Embryonic facial prominence (tissue), 1 donor: ENCODE measurements at regions not wholly inside any gene's neighbourhood (a gene's known extent, or its start where the extent isn't known, plus 50 kb on each side); places are given as distances from the start of the nearest gene placed in this dataset.

Experiments
- DNase-seq: peaks from one replicate; pipeline ENCODE4 v3.0.0-alpha.2; 2016; ENCODE audit errors: extremely low spot score

DNA sequence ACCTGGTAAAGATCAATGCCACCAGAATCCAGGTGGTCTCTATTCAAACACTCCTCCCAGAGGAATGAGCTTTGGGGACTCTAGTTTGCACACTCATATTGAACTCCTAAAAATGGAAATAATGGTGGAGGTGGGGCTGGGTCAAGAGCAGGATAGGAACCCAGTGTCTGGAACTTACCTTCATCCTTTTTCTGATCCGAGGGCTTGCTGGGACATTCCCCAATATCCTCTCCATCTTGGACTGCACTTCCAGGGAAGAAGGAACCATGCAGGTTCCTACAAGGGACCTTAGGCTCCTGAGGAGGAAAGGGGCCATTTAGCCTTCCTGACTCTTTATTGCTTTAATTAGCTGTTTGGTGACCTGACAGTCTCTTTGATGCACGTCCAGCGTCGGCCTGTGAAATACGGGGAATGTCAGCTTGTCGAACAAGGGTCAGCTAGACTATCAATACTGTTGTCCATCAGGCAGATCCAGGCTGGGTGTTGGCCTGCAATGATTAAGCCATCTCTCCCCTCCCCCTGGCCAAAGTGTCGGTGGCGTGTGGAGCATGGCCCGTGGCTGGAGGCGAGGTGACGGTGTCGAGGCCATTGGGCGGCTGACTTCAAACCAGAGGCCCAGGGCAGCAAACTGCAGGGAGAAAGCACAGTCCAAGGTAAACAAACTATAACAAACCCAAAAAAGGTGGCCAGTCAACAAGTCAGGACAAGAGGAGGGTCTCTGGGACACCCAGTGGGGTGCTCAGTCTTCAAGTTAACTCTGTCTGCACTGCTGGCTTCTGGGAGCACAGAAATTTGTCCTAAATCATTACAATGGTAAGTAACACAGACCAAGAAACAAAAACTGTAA is 405.2 kb upstream of the TBX3 start:
- no peak for DNase-seq

DNA sequence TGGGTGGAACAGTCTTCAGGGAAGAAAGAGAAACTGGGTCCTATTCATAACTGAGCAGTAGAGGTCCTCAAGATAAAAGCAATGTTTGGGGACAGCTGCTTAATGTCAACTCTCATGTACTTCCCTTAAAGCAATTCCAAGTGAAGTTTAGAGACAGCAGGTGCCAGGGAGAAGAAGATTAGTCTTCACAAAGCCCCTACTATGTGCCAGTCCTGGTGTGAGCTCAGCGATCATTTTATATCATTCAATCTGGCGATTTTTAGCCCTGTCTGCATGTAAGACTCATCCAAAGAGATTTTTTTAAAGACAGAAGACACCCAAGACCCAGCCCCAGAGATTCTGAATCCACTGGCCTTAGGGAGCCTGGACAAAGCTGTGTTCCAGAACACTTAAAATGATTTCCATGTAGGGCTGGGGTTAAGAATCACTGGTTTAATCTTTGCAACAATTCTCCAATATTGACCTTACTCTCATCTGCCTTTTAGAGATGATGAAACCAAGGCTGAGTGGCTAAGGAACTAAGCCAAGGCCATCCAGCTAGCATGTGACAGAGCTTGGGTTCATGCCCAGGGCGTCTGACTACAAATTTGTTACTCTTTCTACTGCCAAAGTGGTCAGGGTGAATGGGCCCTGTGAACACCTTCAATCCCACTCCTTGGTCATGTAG is 404.5 kb upstream of the TBX3 start:
- DNase-seq: no peak

DNA sequence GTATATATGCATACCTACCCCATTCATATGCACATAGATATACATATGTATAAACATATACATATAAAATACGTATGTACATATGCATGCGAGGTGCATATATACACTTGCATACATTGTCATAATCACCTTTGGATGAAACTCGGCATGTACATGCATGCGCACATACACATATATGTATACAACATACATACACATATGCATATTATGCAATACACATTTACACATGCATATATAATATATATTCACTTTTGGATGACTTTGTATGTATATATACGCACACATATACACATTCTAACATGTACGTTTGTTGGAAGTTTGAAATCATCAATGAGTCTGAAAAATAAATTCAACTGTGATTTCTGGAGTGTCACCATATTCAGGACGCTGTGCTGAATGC is 401.6 kb upstream of the TBX3 start:
- no peak for DNase-seq

DNA sequence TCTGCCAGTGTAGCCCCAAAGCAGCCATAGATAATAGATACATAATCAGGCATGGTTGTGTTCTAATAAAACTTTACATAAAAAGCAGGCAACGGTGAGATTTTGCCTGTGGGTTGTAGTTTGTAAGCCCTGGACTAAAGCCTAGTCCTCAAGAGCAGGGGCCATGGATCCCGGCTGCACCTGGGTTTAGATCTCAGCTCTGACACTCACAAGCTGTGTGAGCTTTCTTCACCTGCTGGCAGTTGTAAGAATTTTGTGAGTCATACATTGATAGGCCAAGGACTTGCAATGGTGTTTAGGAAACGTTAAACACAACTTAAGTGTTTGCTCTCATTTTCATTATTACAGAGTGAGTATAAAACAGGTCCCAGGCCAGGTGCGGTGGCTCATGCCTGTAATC is 395.8 kb upstream of the TBX3 start:
- no peak for DNase-seq

DNA sequence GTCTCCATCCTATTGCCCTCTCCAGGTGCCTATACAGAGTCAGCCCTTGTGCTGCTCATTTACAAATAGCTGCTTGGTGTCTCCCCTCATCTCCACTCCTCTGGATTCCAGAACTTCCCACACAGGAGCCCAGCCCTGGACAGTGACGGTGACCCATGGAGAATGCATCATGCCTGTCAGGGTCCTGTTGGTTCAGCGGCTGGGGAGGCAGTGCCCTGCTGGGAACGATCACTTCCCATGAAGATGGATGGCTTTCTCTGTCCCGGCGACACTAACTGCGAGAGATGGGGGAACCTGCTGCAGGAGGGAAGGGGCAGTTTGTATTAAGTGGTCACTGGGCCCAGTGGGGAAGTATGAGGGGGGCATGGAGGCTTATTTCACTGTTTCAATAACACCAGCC is 395.0 kb upstream of the TBX3 start:
- DNase-seq: no peak

DNA sequence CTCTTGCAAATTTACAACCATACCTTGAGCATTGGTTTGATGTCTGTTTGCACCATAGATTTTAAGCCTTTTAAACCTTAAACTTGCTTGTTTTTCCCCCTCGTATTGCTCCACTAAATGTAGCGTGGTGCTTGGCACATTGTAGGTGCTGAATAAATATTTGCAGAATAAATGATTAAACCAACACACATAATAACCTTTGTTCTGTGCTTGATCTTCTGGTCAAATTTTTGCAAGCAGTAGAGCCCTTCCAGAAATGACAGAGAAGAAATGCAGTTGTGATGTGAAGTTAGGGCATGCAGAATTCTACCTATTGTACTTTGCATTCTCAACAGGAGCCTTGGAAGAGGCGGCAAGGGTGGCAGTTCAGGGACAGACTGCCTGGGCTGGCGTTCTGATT is 394.4 kb upstream of the TBX3 start:
- DNase-seq: no peak

DNA sequence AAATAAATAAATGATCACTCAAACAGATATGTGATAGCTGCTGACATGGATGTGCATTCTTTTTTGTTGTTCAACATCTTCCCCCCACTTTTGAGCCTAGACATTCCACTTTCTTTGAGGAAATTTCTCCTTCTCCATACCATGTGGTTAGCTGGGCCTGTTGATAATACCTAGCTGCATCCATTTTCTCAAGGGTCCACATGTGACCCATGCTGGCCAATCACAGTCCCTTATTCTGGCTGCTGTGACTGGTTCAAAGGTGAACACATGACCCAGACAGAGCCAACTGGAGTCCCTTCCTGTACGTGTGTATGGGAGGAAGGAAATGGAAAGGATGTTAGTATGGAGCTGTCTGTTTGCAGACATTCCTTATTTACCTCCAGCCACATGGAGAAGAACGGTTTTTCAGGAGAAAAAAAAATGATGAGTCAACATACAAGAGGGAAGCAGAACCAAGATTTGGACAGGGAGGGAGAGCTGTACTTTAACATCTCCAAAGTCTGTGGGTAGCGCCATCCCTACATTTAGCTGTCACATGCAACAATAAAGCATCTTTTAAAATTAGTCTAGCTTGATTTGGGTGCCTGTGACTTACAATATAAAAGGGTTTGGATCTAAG is 391.7 kb upstream of the TBX3 start:
- DNase-seq: no peak

DNA sequence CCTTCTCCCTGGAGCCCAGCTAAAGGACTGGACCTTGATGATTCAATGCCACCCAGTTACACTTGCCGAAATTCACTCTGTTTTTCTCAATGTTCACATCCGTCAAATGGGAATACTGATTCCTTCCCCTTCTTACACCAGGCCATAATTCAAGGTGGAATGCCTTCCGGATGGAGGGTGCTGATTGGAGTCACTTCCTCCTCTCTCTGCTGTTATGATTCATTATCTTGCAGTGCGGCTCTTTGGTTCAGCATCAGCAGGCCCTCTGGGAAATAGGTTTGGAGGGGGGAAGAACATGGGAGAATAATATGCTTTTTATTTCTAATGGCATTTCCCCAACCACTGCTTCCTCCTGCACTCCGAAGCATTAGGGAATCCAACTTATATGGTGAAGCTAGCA is 390.6 kb upstream of the TBX3 start:
- no peak for DNase-seq

DNA sequence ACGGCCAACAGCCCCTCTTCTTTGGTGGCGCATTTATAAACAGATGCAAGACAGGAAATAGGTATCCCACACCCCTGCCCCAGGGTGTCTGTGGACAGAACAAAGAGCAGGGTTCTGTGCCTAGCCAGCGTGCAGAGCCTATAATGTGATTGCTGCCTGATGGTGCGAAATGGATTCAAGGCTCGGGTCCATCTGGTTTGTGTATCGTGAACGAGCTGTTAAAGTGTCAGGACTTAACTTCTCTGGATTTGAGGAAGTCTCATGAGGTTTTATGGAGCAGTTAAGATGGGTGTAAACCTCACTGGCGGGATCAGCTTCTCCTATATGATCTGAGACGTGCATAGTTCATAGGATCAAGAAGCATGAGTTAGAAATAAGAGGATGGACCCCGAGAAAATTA is 388.7 kb upstream of the TBX3 start:
- no peak for DNase-seq

DNA sequence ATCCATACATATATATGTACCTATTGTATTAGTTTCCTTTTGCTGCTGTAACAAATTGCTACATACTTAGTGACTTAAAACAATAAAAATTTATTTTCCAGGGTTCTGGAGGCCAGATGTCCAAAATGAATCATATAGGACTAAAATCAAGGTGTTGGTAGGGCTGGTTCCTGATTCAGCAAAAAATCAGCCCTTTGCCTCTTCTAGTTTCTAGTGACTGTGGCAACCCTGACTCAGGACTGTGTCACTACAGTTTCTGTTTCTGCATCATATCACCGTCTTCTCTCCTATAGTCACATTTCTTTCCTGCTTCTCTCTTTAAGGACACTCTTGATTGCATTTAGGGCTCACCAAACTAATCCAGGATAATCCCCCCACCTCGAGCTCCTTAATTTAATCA is 386.3 kb upstream of the TBX3 start:
- DNase-seq: no peak

DNA sequence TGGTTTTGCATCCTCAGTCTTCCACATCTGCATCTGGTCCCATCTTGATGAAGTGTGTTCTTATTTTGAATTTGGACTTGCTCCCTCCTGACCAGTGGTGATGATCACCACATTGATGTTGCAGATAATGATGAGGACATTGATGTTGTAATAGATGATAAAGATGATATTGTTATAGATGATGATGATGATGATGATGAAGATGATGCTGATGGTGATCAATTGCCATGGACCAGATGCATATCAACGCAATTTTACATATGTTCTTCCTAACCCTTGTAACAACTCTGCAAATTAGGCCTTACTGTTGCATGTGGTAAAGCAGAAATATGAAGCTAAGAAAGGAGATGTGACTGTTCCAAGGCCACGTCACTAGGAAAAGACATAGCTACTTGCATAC is 380.3 kb upstream of the TBX3 start:
- DNase-seq: no peak

DNA sequence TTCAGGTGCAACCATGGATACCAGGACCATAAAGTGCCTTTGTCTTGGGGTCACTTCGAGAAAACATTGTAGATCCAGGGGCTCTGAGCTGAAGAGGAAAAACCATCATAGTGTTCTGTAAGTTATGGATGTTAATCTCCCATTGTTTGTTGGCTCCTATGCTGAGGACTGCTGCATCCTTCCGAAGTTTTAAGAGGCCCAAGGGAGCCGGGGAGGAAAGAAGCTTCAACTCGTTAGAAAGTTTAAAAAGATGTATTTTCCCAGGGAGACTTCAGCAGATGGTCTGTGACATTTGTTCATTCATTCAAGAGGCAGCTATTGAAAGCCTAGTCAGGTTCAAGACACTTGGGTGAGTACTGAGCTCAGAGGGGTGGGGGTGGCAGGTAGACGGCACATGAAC is 378.8 kb upstream of the TBX3 start:
- no peak for DNase-seq

DNA sequence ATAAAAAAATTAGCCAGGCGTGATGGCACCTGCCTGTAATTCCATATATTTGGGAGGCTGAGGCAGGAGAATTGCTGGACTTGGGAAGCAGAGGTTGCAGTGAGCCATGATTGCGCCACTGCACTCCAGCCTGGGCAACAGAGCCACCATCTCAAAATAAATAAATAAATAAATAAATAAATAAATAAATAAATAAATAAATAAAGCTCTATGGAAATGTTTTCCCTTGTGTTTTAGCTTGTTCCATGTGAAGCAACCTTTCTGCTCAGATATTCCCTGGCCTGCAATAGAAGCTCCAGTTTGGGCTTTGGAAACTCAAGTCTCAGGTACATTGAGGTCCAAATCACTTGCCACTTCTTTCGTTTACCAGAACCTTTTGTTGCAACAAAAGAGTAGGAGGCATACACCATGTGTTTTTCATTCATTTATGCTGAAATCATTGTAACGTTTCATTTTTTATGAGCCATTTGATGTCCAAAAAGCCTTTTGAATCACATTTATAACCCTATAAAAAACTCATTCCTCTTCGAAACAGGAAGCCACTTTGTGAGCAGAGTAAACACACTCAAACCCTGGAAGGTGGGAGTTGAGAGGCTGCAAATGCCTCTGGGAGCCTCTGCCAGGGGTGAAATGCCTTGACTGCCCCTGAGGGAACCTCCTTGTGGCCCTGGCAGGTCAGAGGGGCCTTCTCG is 376.6 kb upstream of the TBX3 start:
- no peak for DNase-seq

DNA sequence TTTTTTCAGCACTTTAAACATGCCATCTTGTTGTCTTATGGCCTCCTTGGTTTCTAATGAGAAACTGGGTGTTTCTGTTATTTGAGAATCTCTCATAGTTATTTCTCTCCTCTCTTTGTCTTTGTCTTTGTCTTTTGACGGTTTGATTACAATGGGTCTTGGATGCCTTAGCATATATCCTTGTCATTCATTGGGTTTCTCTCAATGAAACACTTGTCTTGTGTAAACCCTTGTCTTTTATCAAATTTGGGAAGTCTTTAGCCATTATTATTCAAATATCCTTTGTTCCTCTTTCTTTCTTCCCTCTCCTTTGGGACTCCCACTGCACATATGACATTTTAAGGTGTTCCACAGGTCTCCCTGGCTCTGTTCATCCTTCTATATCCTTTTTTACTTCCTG is 373.5 kb upstream of the TBX3 start:
- DNase-seq: no peak

DNA sequence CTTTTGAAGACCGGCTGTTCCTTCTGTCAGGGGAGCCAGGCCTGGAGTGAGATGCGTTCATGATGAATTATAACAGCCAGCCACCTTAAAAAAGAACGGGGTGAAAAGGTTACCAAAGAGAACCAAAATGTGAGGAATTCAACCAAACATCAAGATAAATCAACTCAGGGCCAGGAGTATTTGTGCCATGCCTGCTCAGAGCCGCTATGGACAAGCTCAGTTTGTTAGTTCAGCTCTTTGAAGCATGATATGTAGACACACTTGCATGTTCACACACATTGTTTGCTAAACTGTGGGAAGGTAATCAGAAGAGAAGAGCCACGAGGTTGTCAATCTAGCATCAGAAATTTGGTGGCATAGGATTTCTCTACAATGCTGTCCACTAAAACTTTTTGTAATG is 367.4 kb upstream of the TBX3 start:
- no peak for DNase-seq

DNA sequence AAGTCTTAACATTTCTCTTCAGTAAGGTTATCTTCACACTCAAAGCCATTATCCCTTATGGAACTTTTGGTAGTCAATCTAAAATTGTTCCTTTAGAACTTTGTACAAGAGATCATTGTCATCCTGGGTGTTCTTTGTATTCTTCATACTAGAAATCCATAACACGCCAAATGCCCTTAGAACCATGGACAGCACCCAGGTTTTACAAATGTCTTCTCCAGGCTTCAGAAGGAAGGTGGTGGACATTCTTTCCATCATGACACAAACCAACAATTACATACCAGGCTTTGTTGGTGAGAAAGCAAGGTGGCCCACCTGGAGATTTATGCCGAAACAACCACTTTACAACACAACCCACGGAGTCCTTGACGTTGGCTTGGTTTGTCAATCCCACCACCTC is 365.6 kb upstream of the TBX3 start:
- DNase-seq: no peak

DNA sequence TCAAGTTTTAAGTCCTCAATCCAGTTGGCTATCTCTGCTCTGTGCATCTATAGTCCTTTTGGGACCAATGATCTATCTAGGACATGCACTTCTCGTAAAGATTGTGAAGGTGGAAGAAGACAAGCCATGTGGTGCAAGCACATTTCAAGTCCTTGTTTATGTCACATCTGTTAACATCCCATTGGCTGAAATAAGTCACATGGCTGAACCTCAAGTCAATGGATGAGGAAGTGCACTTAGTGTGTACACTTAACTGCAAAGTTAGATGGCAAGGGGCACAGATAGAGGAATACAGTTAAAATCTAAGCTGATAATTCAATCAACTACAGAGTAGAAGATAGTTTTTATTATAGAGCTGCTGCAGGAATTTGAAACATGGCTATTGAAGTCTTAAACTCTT is 362.8 kb upstream of the TBX3 start:
- DNase-seq: no peak

DNA sequence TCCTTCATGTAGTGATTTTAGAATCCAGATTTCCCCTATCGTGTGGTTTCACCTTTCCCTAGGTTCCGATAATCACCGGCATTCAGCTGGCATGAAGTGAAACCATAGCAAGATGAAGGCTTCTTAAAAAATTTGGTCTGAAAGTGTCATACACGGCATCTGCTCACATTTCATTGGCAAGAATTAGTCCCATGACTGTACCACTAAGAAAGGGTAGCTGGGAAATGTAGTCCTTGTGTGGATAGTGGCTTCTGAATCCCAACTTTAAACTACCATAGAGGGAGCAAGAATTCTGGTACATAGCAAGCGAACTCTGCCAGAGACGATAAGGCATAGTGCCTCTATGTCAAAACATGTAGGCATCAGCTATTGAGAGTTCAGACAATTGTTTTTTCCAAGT is 360.1 kb upstream of the TBX3 start:
- no peak for DNase-seq

DNA sequence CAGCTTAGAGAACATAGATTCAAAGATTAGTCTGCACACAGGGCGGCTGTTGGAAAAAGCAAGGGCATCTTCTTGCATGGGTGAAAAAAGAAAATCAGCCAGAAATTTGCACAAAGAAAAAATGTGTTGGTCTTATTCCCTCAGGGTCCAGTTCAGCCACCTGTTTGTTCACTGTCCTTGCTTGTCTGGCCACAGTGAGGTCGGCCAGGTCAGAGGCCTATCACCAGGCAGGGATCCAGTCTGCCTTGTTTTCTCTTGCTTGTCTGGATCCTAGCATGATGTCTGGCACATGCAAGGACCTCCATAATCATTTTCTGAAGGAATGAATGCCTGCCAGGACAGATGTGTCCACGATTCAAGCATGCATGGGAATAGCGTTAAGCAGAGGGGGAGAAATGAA is 359.1 kb upstream of the TBX3 start:
- no peak for DNase-seq

DNA sequence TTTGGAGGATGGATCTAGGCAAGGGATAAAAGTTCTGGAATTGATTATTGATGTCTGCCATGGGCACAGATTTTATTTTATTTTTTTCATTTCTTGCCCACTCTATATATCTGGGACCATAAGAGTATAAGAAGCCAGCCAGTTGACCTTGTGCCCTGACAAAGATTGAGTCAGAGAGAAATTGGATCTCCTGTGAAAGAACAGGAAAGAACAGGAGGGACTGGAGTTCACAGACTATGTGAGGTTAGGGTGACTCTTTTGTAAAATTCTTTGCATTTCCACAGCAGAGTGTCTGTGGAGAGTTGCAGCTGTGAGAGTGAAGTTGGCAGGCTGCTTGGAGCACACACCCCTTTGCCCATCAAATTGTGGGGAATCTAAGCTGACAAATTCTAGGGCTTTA is 358.4 kb upstream of the TBX3 start:
- no peak for DNase-seq

DNA sequence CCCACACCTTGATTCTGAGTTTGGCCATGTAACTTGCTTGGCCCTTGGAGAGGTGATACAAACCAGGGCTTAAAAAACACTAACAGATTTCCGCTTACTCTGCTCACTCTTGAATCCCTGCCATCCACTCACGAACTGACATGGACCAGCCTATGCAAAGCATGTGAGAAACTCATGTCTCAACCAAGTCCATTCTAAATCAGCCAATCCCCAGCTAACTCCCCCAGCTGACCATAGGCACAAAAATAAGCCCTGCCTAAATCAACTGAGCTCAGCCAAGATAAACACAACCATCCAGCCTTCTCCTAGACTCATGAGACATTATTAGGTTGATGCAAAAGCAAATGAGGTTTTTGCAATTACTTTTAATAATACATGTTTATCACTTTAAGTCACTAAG is 353.9 kb upstream of the TBX3 start:
- DNase-seq: no peak

DNA sequence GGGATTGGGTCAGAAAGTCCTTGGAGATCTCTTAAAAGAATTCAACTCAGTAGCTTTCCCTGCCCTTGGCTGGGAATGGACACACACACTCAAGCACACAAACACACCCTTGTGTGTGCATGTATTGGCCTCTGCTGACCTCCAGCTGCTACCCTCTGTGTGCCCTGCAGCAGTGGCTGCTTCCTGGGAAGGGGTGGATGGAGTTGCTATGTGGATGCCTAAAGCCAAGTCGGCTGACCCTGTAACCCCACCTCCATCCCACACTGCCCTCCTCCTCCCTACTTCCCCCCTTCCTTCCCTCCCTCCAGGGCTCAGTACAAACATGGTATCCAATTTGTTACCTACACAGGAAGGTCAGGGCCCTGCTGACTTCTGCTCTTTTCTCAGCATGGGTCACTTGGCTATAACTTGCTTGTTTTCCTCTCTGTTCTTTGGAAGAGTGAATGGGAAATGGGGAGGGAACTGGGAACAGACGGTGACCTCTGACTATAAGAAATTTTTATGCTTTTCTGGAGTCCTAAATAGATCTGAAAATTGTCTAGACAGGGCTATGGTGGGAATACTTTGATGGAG is 351.6 kb upstream of the TBX3 start:
- DNase-seq: no peak
